ENCODE measurements at regions not wholly inside any gene's neighbourhood (a gene's known extent, or its start where the extent isn't known, plus 50 kb on each side); places are given as distances from the start of the nearest gene placed in this dataset.

DNA sequence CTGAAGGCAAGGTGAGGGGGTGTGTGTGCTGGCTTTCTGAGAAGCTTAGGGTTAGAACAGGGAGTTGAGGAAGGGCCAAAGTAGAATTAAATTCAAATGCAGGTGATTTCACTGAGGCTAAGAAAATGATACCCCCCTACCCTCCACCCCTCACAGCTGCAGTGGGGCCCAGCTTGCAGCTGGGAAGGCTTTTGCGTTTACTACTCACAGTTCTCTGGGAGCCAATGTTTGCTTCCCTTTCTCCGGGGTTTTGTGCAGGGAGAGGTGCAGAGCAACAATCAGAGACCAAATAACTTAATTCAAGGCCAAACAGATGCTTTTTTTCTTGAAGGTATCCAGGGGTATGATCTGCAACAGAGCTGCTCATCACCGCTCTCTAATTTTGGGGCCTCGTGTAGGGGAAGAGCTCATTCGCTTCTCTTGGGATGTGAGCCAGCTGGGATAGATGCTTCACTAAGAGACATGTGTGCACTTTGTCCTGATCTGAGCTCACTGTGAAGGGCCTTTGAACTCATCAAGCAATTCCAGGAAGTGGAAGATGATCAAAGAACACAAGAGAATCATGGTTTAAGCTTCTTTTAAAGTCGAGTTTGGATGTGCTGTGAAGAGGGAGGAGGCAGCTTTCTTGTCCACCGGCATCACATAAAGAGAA lies 122.7 kb upstream of the C1GALT1C1 start:
- ATAC-seq (no peak), DNase-seq (no peak)
- TF ChIP-seq, protein P1, sequence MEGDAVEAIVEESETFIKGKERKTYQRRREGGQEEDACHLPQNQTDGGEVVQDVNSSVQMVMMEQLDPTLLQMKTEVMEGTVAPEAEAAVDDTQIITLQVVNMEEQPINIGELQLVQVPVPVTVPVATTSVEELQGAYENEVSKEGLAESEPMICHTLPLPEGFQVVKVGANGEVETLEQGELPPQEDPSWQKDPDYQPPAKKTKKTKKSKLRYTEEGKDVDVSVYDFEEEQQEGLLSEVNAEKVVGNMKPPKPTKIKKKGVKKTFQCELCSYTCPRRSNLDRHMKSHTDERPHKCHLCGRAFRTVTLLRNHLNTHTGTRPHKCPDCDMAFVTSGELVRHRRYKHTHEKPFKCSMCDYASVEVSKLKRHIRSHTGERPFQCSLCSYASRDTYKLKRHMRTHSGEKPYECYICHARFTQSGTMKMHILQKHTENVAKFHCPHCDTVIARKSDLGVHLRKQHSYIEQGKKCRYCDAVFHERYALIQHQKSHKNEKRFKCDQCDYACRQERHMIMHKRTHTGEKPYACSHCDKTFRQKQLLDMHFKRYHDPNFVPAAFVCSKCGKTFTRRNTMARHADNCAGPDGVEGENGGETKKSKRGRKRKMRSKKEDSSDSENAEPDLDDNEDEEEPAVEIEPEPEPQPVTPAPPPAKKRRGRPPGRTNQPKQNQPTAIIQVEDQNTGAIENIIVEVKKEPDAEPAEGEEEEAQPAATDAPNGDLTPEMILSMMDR (IDR thresholded peaks at IDR 0.05) = no peak
- H3K4me3 ChIP-seq = no peak overlapping the region
- 50 to 54% (median 53%) methylated on average over 7 of the region's 7 CpGs for WGBS, 3 donors
- no peaks in the 10 kb centered on the region for H3K27me3 ChIP-seq (ENCODE audit: insufficient read depth in 3 of 3, low read length in 2 of 3)
- no peaks in the 10 kb centered on the region for H3K36me3 ChIP-seq (ENCODE audit: insufficient read depth in 1 of 2, low read depth in 1 of 2)
- H3K9me3 ChIP-seq = no peaks in the 10 kb centered on the region
- intact Hi-C loops (cut with DNase I) = no loop called here
- H3K4me1 ChIP-seq = no peaks in the 10 kb centered on the region
- H3K27ac ChIP-seq = no peak overlapping the region

- TF ChIP-seq, protein P1 (IDR thresholded peaks at IDR 0.05) = no peak
- Histone ChIP-seq H3K4me1 (no peaks in the 10 kb centered on the region), H3K36me3 (ENCODE audit: insufficient read depth in 1 of 2, low read depth in 1 of 2) (no peaks in the 10 kb centered on the region), H3K27me3 (ENCODE audit: insufficient read depth in 3 of 3, low read length in 2 of 3) (no peaks in the 10 kb centered on the region), H3K9me3 (no peaks in the 10 kb centered on the region), H3K4me3 (no peak overlapping the region), H3K27ac (no peak overlapping the region)
- intact Hi-C loops (cut with DNase I) = no loop called here
- 34 to 56% (median 47%) methylated on average over 2 of the region's 2 CpGs for WGBS, 3 donors
- ATAC-seq (no peak), DNase-seq (no peak)
These were observed 121.8 kb upstream of the C1GALT1C1 start for GRCh38 chrX:120751683-120752082.

DNA sequence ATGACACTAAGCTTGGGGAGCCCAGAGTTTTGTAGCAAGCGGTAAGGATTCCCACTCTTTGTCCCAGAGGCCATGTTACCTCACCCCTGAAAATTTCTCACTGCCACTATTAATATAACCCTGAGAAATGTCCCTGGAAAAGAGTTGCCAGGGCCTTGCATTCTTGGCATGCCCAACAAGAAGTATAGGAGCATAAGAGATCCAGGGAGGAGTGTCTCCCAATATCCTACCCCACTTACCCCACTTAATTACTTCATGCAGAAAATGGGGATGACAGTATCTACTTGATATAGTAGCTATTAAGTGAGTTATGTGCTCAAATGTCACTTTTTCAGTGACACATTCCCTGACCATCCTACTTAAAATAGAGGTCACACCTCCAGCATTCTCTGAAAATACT lies 120.5 kb upstream of the C1GALT1C1 start:
- ATAC-seq = no peak
- H3K9me3 ChIP-seq = no peaks in the 10 kb centered on the region
- WGBS, 3 donors = 58 to 92% (median 84%) methylated on average over 1 of the region's 1 CpG
- no peaks in the 10 kb centered on the region for H3K36me3 ChIP-seq (ENCODE audit: insufficient read depth in 1 of 2, low read depth in 1 of 2)
- no peaks in the 10 kb centered on the region for H3K4me1 ChIP-seq
- no peak for DNase-seq
- no peak overlapping the region for H3K27ac ChIP-seq
- H3K4me3 ChIP-seq = no peak overlapping the region
- TF ChIP-seq, protein P1 (IDR thresholded peaks at IDR 0.05) = no peak
- intact Hi-C loops (cut with DNase I) = no loop called here
- H3K27me3 ChIP-seq (ENCODE audit: insufficient read depth in 3 of 3, low read length in 2 of 3) = no peaks in the 10 kb centered on the region

DNA sequence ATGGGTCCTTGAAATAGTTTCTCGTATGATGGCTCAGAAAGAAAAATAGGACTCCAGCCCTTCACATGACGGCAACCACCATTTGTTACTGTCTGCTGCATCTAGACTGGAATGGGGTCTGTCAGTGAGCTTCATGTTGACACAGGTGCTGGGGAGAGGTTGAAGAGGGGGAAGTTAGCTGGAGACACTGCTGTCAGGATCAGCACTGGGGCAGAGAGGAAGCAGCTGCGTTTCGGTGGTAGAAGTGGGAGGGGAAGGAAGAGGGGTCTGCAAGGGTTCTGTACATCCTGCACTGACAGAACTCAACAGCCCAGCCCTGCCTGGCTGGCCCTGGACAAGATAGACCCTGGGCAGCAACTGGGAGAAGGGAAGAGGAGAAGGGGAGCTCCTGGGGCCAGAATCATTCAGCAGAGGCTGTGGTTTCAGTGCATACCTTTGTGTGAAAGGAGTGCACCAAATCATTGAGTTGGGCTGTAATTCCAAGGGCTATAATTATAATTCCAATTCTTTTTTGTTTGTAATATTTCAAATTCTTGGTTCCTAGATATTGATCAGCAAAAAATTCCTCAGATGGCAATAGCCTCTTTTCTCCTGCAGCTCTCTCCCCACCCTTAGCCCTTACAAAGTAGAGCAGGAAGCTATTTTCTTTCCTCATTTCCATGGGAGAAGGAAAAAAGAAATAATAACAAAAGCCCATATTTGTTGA lies 119.4 kb upstream of the C1GALT1C1 start:
- H3K36me3 ChIP-seq (ENCODE audit: insufficient read depth in 1 of 2, low read depth in 1 of 2) = no peaks in the 10 kb centered on the region
- no peaks in the 10 kb centered on the region for H3K4me1 ChIP-seq
- no peak overlapping the region for H3K4me3 ChIP-seq
- TF ChIP-seq, protein P1 (IDR thresholded peaks at IDR 0.05) = no peak
- WGBS, 3 donors = 21 to 26% (median 23%) methylated on average over 4 of the region's 4 CpGs
- H3K27me3 ChIP-seq (ENCODE audit: insufficient read depth in 3 of 3, low read length in 2 of 3) = no peaks in the 10 kb centered on the region
- intact Hi-C loops (cut with DNase I) = no loop called here
- ATAC-seq = no peak
- H3K27ac ChIP-seq = no peak overlapping the region
- no peak for DNase-seq
- no peaks in the 10 kb centered on the region for H3K9me3 ChIP-seq
